ENCODE measurements at regions not wholly inside any gene's neighbourhood (a gene's known extent, or its start where the extent isn't known, plus 50 kb on each side); places are given as distances from the start of the nearest gene placed in this dataset.

DNA sequence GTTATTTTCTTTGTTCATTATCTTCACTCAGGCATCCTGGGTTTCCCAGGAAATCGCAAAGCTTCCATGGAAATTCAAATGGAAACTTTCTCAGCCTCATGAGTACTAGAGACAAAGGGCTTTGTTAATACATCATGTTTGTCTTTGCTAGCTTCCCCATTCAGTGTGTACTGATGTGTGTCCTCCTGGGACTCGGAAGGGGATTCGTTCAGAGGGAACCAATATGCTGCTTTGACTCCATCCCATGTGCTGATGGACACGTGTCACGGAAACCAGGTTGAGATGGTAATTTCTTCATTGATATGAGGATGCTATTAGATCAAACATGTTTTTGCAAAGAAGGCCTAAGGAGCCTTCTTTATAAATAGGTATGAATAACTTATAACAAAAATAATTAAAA, 87.0 kb upstream of the KCNAB1 start:
- no peak overlapping the region for H2AFZ ChIP-seq (ENCODE audit: low read length)
- peaks cover 9% of the 10 kb centered on the region for H3F3A ChIP-seq (ENCODE audit: insufficient read depth, low read length)
- H3K27ac ChIP-seq (ENCODE audit: low read length): no peak overlapping the region
- H3K4me2 ChIP-seq (ENCODE audit: low read depth, low read length): no peak overlapping the region
- no peaks in the 10 kb centered on the region for H4K20me1 ChIP-seq (ENCODE audit: insufficient read depth, low read length)
- H3K4me1 ChIP-seq (ENCODE audit: low read length): peaks cover 15% of the 10 kb centered on the region
- no peaks in the 10 kb centered on the region for H3K9me2 ChIP-seq (replicated peaks; ENCODE audit: insufficient read depth, low read length)
- no peaks in the 10 kb centered on the region for H3K79me2 ChIP-seq (ENCODE audit: low read length)
- H3K9ac ChIP-seq (ENCODE audit: low read length): no peak overlapping the region
- H3K4me3 ChIP-seq (ENCODE audit: low read length): no peak overlapping the region
- H3K9me3 ChIP-seq (replicated peaks; ENCODE audit: insufficient read depth, low read length): no peaks in the 10 kb centered on the region
- DNase-seq: no peak
- no peak for TF ChIP-seq EZH2 (optimal IDR thresholded peaks at IDR 0.05; ENCODE audit: low read depth, low read length)
- no peaks in the 10 kb centered on the region for H3K27me3 ChIP-seq (replicated peaks; ENCODE audit: insufficient read depth, low read length)
- no peaks in the 10 kb centered on the region for H3K36me3 ChIP-seq (replicated peaks; ENCODE audit: insufficient read depth, low read length)

DNA sequence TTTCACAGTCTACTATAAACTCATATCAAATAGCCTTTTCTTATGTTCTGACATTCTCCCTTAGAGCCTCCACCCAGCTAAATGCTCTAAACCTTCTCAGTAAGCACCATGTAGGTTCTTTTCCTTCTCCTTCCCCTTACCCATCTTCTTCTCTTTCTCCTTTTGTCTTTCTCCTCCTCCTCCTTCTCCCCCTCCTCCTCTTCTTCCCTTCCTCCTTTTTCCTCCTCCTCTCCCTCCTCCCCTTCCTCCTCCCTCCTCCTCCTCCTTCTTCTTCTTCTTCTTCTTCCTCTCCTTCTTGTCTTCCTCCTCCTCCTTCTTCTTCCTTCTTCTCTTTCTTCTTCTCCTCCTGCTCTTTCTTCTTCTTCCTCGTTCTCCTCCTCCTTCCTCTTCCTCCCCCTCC, 85.2 kb upstream of the KCNAB1 start:
- no peak overlapping the region for H3K27ac ChIP-seq (ENCODE audit: low read length)
- no peaks in the 10 kb centered on the region for H3K79me2 ChIP-seq (ENCODE audit: low read length)
- H3K4me1 ChIP-seq (ENCODE audit: low read length): peaks cover 15% of the 10 kb centered on the region
- no peak overlapping the region for H3K9ac ChIP-seq (ENCODE audit: low read length)
- H2AFZ ChIP-seq (ENCODE audit: low read length): no peak overlapping the region
- no peaks in the 10 kb centered on the region for H4K20me1 ChIP-seq (ENCODE audit: insufficient read depth, low read length)
- no peak for DNase-seq
- H3K4me2 ChIP-seq (ENCODE audit: low read depth, low read length): no peak overlapping the region
- H3K27me3 ChIP-seq (replicated peaks; ENCODE audit: insufficient read depth, low read length): no peaks in the 10 kb centered on the region
- H3F3A ChIP-seq (ENCODE audit: insufficient read depth, low read length): peaks cover 9% of the 10 kb centered on the region
- TF ChIP-seq EZH2 (optimal IDR thresholded peaks at IDR 0.05; ENCODE audit: low read depth, low read length) (no peak), EZH2phosphoT487 (IDR thresholded peaks at IDR 0.05; ENCODE audit: low read length) (no peak)
- TF ChIP-seq, protein P1, sequence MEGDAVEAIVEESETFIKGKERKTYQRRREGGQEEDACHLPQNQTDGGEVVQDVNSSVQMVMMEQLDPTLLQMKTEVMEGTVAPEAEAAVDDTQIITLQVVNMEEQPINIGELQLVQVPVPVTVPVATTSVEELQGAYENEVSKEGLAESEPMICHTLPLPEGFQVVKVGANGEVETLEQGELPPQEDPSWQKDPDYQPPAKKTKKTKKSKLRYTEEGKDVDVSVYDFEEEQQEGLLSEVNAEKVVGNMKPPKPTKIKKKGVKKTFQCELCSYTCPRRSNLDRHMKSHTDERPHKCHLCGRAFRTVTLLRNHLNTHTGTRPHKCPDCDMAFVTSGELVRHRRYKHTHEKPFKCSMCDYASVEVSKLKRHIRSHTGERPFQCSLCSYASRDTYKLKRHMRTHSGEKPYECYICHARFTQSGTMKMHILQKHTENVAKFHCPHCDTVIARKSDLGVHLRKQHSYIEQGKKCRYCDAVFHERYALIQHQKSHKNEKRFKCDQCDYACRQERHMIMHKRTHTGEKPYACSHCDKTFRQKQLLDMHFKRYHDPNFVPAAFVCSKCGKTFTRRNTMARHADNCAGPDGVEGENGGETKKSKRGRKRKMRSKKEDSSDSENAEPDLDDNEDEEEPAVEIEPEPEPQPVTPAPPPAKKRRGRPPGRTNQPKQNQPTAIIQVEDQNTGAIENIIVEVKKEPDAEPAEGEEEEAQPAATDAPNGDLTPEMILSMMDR (IDR thresholded peaks at IDR 0.05; ENCODE audit: low read length): no peak
- no peaks in the 10 kb centered on the region for H3K9me3 ChIP-seq (replicated peaks; ENCODE audit: insufficient read depth, low read length)
- H3K9me2 ChIP-seq (replicated peaks; ENCODE audit: insufficient read depth, low read length): no peaks in the 10 kb centered on the region
- H3K36me3 ChIP-seq (replicated peaks; ENCODE audit: insufficient read depth, low read length): no peaks in the 10 kb centered on the region
- no peak overlapping the region for H3K4me3 ChIP-seq (ENCODE audit: low read length)

DNA sequence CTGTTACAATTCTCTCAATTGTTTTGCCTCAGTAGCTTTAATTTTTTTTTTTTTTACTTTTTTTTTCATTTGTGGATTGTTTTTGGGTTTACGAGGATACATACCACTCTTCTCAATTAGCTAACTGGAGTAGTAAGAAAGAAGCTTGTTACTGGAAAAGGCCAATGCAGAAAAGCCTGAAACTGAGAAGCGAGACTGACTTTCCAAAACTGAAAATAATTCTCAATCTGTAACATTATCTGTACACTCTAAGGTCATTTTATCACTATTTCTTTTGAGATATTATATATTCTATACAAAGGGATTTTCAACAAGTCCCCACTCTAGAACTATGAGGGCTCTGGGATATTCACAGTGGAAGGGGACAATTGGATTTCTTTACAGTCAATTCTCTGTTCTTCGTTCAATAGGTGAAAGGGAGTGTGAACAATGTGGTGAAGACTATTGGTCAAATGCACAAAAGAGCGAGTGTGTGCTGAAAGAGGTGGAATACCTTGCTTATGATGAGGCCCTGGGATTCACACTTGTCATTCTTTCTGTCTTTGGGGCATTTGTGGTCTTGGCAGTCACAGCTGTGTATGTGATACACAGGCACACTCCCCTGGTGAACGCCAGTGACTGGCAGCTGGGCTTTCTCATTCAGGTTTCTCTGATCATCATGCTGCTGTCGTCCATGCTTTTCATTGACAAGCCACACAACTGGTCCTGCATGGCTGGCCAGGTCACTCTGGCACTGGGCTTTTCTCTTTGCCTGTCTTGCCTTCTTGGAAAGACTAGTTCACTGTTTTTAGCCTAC, 83.9 kb upstream of the KCNAB1 start:
- peak; percentile 68 for DNase-seq
- peak overlapping the region; percentile 17; the same call in 1 of the 2 replicates for H3K4me3 ChIP-seq (ENCODE audit: low read length)
- H4K20me1 ChIP-seq (ENCODE audit: insufficient read depth, low read length): no peaks in the 10 kb centered on the region
- peak overlapping the region; percentile 38; the same call in 1 of the 2 replicates for H3K27ac ChIP-seq (ENCODE audit: low read length)
- peak overlapping the region; percentile 20 for H3K4me2 ChIP-seq (ENCODE audit: low read depth, low read length)
- H3K4me1 ChIP-seq (ENCODE audit: low read length): peaks cover 15% of the 10 kb centered on the region
- H3K36me3 ChIP-seq (replicated peaks; ENCODE audit: insufficient read depth, low read length): no peaks in the 10 kb centered on the region
- TF ChIP-seq, protein P1 (IDR thresholded peaks at IDR 0.05; ENCODE audit: low read length): no peak
- TF ChIP-seq EZH2phosphoT487 (IDR thresholded peaks at IDR 0.05; ENCODE audit: low read length) (no peak), EZH2 (optimal IDR thresholded peaks at IDR 0.05; ENCODE audit: low read depth, low read length) (no peak)
- peaks cover 9% of the 10 kb centered on the region for H3F3A ChIP-seq (ENCODE audit: insufficient read depth, low read length)
- H3K9ac ChIP-seq (ENCODE audit: low read length): no peak overlapping the region
- H3K79me2 ChIP-seq (ENCODE audit: low read length): no peaks in the 10 kb centered on the region
- H3K9me3 ChIP-seq (replicated peaks; ENCODE audit: insufficient read depth, low read length): no peaks in the 10 kb centered on the region
- no peaks in the 10 kb centered on the region for H3K9me2 ChIP-seq (replicated peaks; ENCODE audit: insufficient read depth, low read length)
- H3K27me3 ChIP-seq (replicated peaks; ENCODE audit: insufficient read depth, low read length): no peaks in the 10 kb centered on the region
- no peak overlapping the region for H2AFZ ChIP-seq (ENCODE audit: low read length)

DNA sequence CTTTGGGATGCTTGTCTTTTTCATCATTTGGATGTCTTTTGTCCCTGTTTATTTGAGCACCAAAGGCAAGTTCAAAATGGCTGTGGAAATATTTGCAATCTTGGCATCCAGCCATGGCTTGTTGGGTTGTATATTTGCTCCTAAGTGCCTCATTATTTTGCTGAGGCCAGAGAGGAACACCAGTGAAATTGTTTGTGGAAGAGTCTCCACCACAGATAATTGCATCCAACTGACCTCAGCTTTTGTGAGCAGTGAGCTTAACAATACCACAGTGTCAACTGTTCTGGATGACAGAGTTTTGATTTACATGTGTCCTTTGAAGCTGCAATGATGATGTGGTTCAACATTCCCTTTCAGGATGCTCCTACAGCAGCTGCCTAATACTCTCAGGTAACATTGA, 83.0 kb upstream of the KCNAB1 start:
- Histone ChIP-seq H3K27ac (ENCODE audit: low read length) (no peak overlapping the region), H3K4me3 (ENCODE audit: low read length) (no peak overlapping the region), H3K36me3 (replicated peaks; ENCODE audit: insufficient read depth, low read length) (no peaks in the 10 kb centered on the region), H3K9ac (ENCODE audit: low read length) (no peak overlapping the region), H3K4me1 (ENCODE audit: low read length) (peaks cover 15% of the 10 kb centered on the region), H3K9me3 (replicated peaks; ENCODE audit: insufficient read depth, low read length) (no peaks in the 10 kb centered on the region), H3K9me2 (replicated peaks; ENCODE audit: insufficient read depth, low read length) (no peaks in the 10 kb centered on the region), H3K79me2 (ENCODE audit: low read length) (no peaks in the 10 kb centered on the region), H3K27me3 (replicated peaks; ENCODE audit: insufficient read depth, low read length) (no peaks in the 10 kb centered on the region), H3F3A (ENCODE audit: insufficient read depth, low read length) (peaks cover 9% of the 10 kb centered on the region), H2AFZ (ENCODE audit: low read length) (no peak overlapping the region), H4K20me1 (ENCODE audit: insufficient read depth, low read length) (no peaks in the 10 kb centered on the region), H3K4me2 (ENCODE audit: low read depth, low read length) (peak overlapping the region; percentile 20)
- no peak for DNase-seq
- TF ChIP-seq EZH2 (optimal IDR thresholded peaks at IDR 0.05; ENCODE audit: low read depth, low read length) (no peak), EZH2phosphoT487 (IDR thresholded peaks at IDR 0.05; ENCODE audit: low read length) (no peak)
- TF ChIP-seq, protein P1 (IDR thresholded peaks at IDR 0.05; ENCODE audit: low read length): no peak
